IMR-90 (cell line): ENCODE measurements at regions not wholly inside any gene's neighbourhood (a gene's known extent, or its start where the extent isn't known, plus 50 kb on each side); places are given as distances from the start of the nearest gene placed in this dataset.

ENCODE experiments used
- ATAC-seq: fragments of 200-7000 bp; cut with Tn5 transposase; 2 replicates; pipeline ENCODE4 v1.9.1; 2020; ENCODE audit warnings: low read depth, mild to moderate bottlenecking, moderate library complexity
- BruUV-seq: library from RNA; stranded (reverse); fragments of 400-500 nt; replicated peaks from 2 replicates; lab custom pipeline; 2021; lab: Mats Ljungman, UMichigan
- CTCF ChIA-PET: fragments of 300-600 bp; formaldehyde crosslinking; extraction: SDS; loops from one replicate; lab custom pipeline; 2021; ENCODE audit warnings: antibody characterized with exemption; lab: Yijun Ruan, JAX
- POLR2A ChIA-PET: fragments of 300-600 bp; sonication (Branson Sonifier 250); formaldehyde crosslinking; loops from one replicate; lab custom pipeline; 2022; ENCODE audit warnings: antibody characterized with exemption; ENCODE audit not compliant: unreplicated experiment; lab: Charles Lee
- DNase-seq: peaks from one replicate; pipeline ENCODE4 v3.0.0; 2013
- H2AFZ ChIP-seq: replicated peaks from 2 replicates; pipeline ENCODE3; 2013; ENCODE audit warnings: low read length, mild to moderate bottlenecking; ENCODE audit not compliant: poor library complexity
- H2AK5ac ChIP-seq: 2 replicates; pipeline ENCODE4 v1.6.1; 2013; ENCODE audit warnings: low read depth, low read length, inconsistent platforms
- H2AK9ac ChIP-seq: replicated peaks from 2 replicates; pipeline ENCODE3; 2013; ENCODE audit warnings: mild to moderate bottlenecking, low read depth, low read length, moderate library complexity; ENCODE audit not compliant: poor library complexity
- H2BK120ac ChIP-seq: 2 replicates; pipeline ENCODE4 v1.6.1; 2013; ENCODE audit warnings: low read depth, low read length, inconsistent platforms
- H2BK15ac ChIP-seq: 3 replicates; pipeline ENCODE4 v1.6.1; 2013; ENCODE audit warnings: low read depth, low read length, inconsistent platforms
- H2BK20ac ChIP-seq: 2 replicates; pipeline ENCODE4 v1.6.1; 2013; ENCODE audit warnings: low read depth, mild to moderate bottlenecking, inconsistent platforms, low read length, moderate library complexity
- H2BK5ac ChIP-seq: 2 replicates; pipeline ENCODE4 v1.6.1; 2013; ENCODE audit warnings: mild to moderate bottlenecking, low read depth, low read length, inconsistent platforms; ENCODE audit not compliant: poor library complexity, severe bottlenecking
- H3K14ac ChIP-seq: replicated peaks from 2 replicates; pipeline ENCODE4 v1.6.1; 2013; ENCODE audit warnings: low read depth, low read length, inconsistent platforms
- H3K18ac ChIP-seq: 2 replicates; pipeline ENCODE4 v1.6.1; 2013; ENCODE audit warnings: low read depth, low read length, control low read depth
- H3K23ac ChIP-seq: 2 replicates; pipeline ENCODE4 v1.6.1; 2013; ENCODE audit warnings: low read depth, low read length, inconsistent platforms
- H3K27ac ChIP-seq: 2 replicates; pipeline ENCODE4 v1.5.1; 2013; ENCODE audit warnings: mild to moderate bottlenecking, control low read depth, low read length; ENCODE audit not compliant: insufficient read depth
- H3K27me3 ChIP-seq: 2 replicates; pipeline ENCODE4 v1.6.1; 2013; ENCODE audit warnings: low read length; ENCODE audit not compliant: control insufficient read depth, insufficient read depth
- H3K36me3 ChIP-seq: 2 replicates; pipeline ENCODE4 v1.6.1; 2013; ENCODE audit warnings: low read length, mixed read lengths; ENCODE audit not compliant: control insufficient read depth, insufficient read depth
- H3K4ac ChIP-seq: 2 replicates; pipeline ENCODE4 v1.6.1; 2013; ENCODE audit warnings: low read depth, low read length, inconsistent platforms
- H3K4me1 ChIP-seq: 2 replicates; pipeline ENCODE4 v1.6.1; 2013; ENCODE audit warnings: low read length, mixed read lengths; ENCODE audit not compliant: control insufficient read depth, insufficient read depth
- H3K4me2 ChIP-seq: 2 replicates; pipeline ENCODE4 v1.6.1; 2013; ENCODE audit warnings: low read depth, mild to moderate bottlenecking, control low read depth, low read length, moderate library complexity
- H3K4me3 ChIP-seq: 2 replicates; pipeline ENCODE4 v1.5.1; 2013; ENCODE audit warnings: low read depth, mild to moderate bottlenecking, control low read depth, low read length, moderate library complexity; ENCODE audit not compliant: insufficient read depth
- H3K56ac ChIP-seq: 2 replicates; pipeline ENCODE4 v1.6.1; 2013; ENCODE audit warnings: low read length, inconsistent platforms; ENCODE audit not compliant: insufficient read depth; ENCODE audit errors: extremely low read depth
- H3K79me1 ChIP-seq, 2 experiments: 2 replicates each; pipeline ENCODE4 v1.6.1; 2013; ENCODE audit warnings: low read length in 2 of 2, inconsistent platforms in 1 of 2, low read depth in 1 of 2
- H3K9ac ChIP-seq: 2 replicates; pipeline ENCODE4 v1.6.1; 2013; ENCODE audit warnings: low read depth, low read length, control low read depth
- H3K9me1 ChIP-seq: 2 replicates; pipeline ENCODE4 v1.6.1; 2013; ENCODE audit warnings: low read length, inconsistent platforms; ENCODE audit not compliant: insufficient read depth
- H3K9me3 ChIP-seq: 2 replicates; pipeline ENCODE4 v1.6.1; 2013; ENCODE audit warnings: low read length; ENCODE audit not compliant: control insufficient read depth, insufficient read depth
- H4K20me1 ChIP-seq: 2 replicates; pipeline ENCODE4 v1.6.1; 2013; ENCODE audit warnings: low read length, inconsistent platforms; ENCODE audit not compliant: insufficient read depth
- H4K5ac ChIP-seq: 2 replicates; pipeline ENCODE4 v1.6.1; 2013; ENCODE audit warnings: mild to moderate bottlenecking, low read depth, low read length, control low read depth
- H4K8ac ChIP-seq, 2 experiments: 2 replicates each; pipeline ENCODE4 v1.6.1; 2013; ENCODE audit warnings: low read depth in 2 of 2, low read length in 2 of 2, control low read depth in 1 of 2, inconsistent platforms in 1 of 2
- H4K91ac ChIP-seq: 2 replicates; pipeline ENCODE4 v1.6.1; 2013; ENCODE audit warnings: low read depth, low read length, inconsistent platforms; ENCODE audit not compliant: insufficient read depth
- BHLHE40 ChIP-seq: fragments of 150-350 bp; IDR thresholded peaks from 2 replicates; pipeline ENCODE4 v1.6.1; 2016; ENCODE audit warnings: mild to moderate bottlenecking, low read depth, low read length
- CEBPB ChIP-seq: IDR thresholded peaks from 2 replicates; pipeline ENCODE4 v1.6.1; 2012; ENCODE audit warnings: low read depth, low read length, improper control_type of control experiment
- CHD1 ChIP-seq: IDR thresholded peaks from 2 replicates; pipeline ENCODE4 v1.6.1; 2012; ENCODE audit warnings: low read depth, low read length, improper control_type of control experiment
- CTCF ChIP-seq: conservative IDR thresholded peaks from 2 replicates; pipeline ENCODE4 v1.5.1; 2012; ENCODE audit warnings: mild to moderate bottlenecking, low read depth, low read length, improper control_type of control experiment
- ELK1 ChIP-seq: fragments of 150-350 bp; IDR thresholded peaks from 2 replicates; pipeline ENCODE4 v1.6.1; 2016; ENCODE audit warnings: low read depth, mild to moderate bottlenecking, low read length, moderate library complexity, borderline replicate concordance
- FOS ChIP-seq: fragments of 150-350 bp; IDR thresholded peaks from 2 replicates; pipeline ENCODE4 v1.6.1; 2016; ENCODE audit warnings: low read depth, low read length
- MAFK ChIP-seq: IDR thresholded peaks from 2 replicates; pipeline ENCODE4 v1.6.1; 2012; ENCODE audit warnings: low read depth, low read length, improper control_type of control experiment
- MAZ ChIP-seq: IDR thresholded peaks from 2 replicates; pipeline ENCODE4 v1.6.1; 2012; ENCODE audit warnings: low read depth, mild to moderate bottlenecking, low read length, improper control_type of control experiment, moderate library complexity, borderline replicate concordance
- MXI1 ChIP-seq: IDR thresholded peaks from 2 replicates; pipeline ENCODE4 v1.6.1; 2012; ENCODE audit warnings: low read depth, mild to moderate bottlenecking, low read length, moderate library complexity, borderline replicate concordance
- NFE2L2 ChIP-seq: fragments of 150-350 bp; IDR thresholded peaks from 2 replicates; pipeline ENCODE4 v1.6.1; 2016; ENCODE audit warnings: low read depth, mild to moderate bottlenecking, low read length
- POLR2A ChIP-seq: IDR thresholded peaks from 2 replicates; pipeline ENCODE4 v1.6.1; 2012; ENCODE audit warnings: mild to moderate bottlenecking, low read depth, low read length
- RAD21 ChIP-seq: IDR thresholded peaks from 2 replicates; pipeline ENCODE4 v1.6.1; 2012; ENCODE audit warnings: low read length, improper control_type of control experiment
- RCOR1 ChIP-seq: IDR thresholded peaks from 2 replicates; pipeline ENCODE4 v1.6.1; 2012; ENCODE audit warnings: mild to moderate bottlenecking, low read length, improper control_type of control experiment; ENCODE audit not compliant: insufficient replicate concordance
- RFX5 ChIP-seq: IDR thresholded peaks from 2 replicates; pipeline ENCODE4 v1.8.0; 2012; ENCODE audit warnings: low read depth, mild to moderate bottlenecking, low read length, moderate library complexity
- SMC3 ChIP-seq: fragments of 150-350 bp; IDR thresholded peaks from 2 replicates; pipeline ENCODE4 v1.6.1; 2016; ENCODE audit warnings: low read depth, mild to moderate bottlenecking, antibody characterized with exemption, low read length, moderate library complexity
- USF2 ChIP-seq: fragments of 150-350 bp; IDR thresholded peaks from 2 replicates; pipeline ENCODE4 v1.6.1; 2017; ENCODE audit warnings: mild to moderate bottlenecking, antibody characterized with exemption, low read length, low read depth
- WGBS, 2 experiments: methylation state at CpG; one replicate each; pipeline versions ENCODE4 v1.1.5 to v1.1.7; 2013; ENCODE audit warnings: missing lambda C conversion rate in 2 of 2; ENCODE audit not compliant: insufficient read length in 1 of 2; ENCODE audit errors: extremely low coverage in 2 of 2; 5-methylcytosine and 5-hydroxymethylcytosine counted together
- dilution Hi-C: fragments of 300-500 bp; cut with HindIII; formaldehyde crosslinking; loops from one replicate; pipeline ENCODE4 v1.14.3; 2018; ENCODE audit warnings: low sequenced_read_pairs; ENCODE audit not compliant: unreplicated experiment
- in situ Hi-C: fragments of 300-500 bp; cut with MboI; formaldehyde crosslinking; loops from 3 replicates; pipeline ENCODE4 v1.14.3; 2019; ENCODE audit warnings: low sequenced_read_pairs, inconsistent platforms, mixed read lengths
- intact Hi-C: fragments of 100-400 bp; cut with micrococcal nuclease; formaldehyde crosslinking; loops from 2 replicates; pipeline ENCODE4 v1.10.0; 2022

- dilution Hi-C loops (no loop called here), intact Hi-C loops (no loop called here), in situ Hi-C loops (no loop called here)
- H3K4me1 ChIP-seq = no peaks in the 10 kb centered on the region
- DNase-seq (no peak), ATAC-seq (no peak)
- CTCF ChIA-PET = no interaction called here
- H3K27me3 ChIP-seq = no peaks in the 10 kb centered on the region
- no peak overlapping the region for H3K4ac ChIP-seq
- no peak overlapping the region for H3K4me2 ChIP-seq
- H2BK20ac ChIP-seq = no peak overlapping the region
- no peaks in the 10 kb centered on the region for H3K36me3 ChIP-seq
- H2BK120ac ChIP-seq = no peak overlapping the region
- no peak overlapping the region for H3K56ac ChIP-seq
- H2BK5ac ChIP-seq = no peak overlapping the region
- H3K18ac ChIP-seq = no peak overlapping the region
- H2AK9ac ChIP-seq = no peak overlapping the region
- POLR2A ChIA-PET = no interaction called here
- H2BK15ac ChIP-seq = no peak overlapping the region
- H4K8ac ChIP-seq = no peak overlapping the region
- H3K23ac ChIP-seq = no peak overlapping the region
- no peak for TF ChIP-seq SMC3
- TF ChIP-seq POLR2A = no peak
- no peak for TF ChIP-seq BHLHE40
- TF ChIP-seq MAFK = no peak
- no peak for TF ChIP-seq ELK1
- no peak for TF ChIP-seq CHD1
- TF ChIP-seq RAD21 = no peak
- TF ChIP-seq FOS = no peak
- no peak for TF ChIP-seq CTCF
- no peak for TF ChIP-seq MXI1
- no peak for TF ChIP-seq RCOR1
- TF ChIP-seq MAZ = no peak
- TF ChIP-seq CEBPB = no peak
- no peak for TF ChIP-seq USF2
- TF ChIP-seq RFX5 = no peak
- TF ChIP-seq NFE2L2 = no peak
- no peaks in the 10 kb centered on the region for H3K9me3 ChIP-seq
- 20% methylated on average over 1 of the region's 2 CpGs; no CpG with 5 or more reads in 1 of the 2 experiments for WGBS, 2 experiments
- H3K9ac ChIP-seq = no peak overlapping the region
- H3K4me3 ChIP-seq = no peak overlapping the region
- H4K5ac ChIP-seq = no peak overlapping the region
- H2AFZ ChIP-seq = no peak overlapping the region
- no peak overlapping the region for H4K91ac ChIP-seq
- BruUV-seq = no TSS peak
- H3K9me1 ChIP-seq = no peaks in the 10 kb centered on the region
- H2AK5ac ChIP-seq = no peak overlapping the region
- H3K27ac ChIP-seq = no peak overlapping the region
- no peak overlapping the region for H3K14ac ChIP-seq
- no peaks in the 10 kb centered on the region for H4K20me1 ChIP-seq
- no peaks in the 10 kb centered on the region for H3K79me1 ChIP-seq
These were observed 189.8 kb downstream of the METTL4 start for GRCh38 chr18:2381539-2381938.
